ENCODE measurements at regions not wholly inside any gene's neighbourhood (a gene's known extent, or its start where the extent isn't known, plus 50 kb on each side); places are given as distances from the start of the nearest gene placed in this dataset.

DNA sequence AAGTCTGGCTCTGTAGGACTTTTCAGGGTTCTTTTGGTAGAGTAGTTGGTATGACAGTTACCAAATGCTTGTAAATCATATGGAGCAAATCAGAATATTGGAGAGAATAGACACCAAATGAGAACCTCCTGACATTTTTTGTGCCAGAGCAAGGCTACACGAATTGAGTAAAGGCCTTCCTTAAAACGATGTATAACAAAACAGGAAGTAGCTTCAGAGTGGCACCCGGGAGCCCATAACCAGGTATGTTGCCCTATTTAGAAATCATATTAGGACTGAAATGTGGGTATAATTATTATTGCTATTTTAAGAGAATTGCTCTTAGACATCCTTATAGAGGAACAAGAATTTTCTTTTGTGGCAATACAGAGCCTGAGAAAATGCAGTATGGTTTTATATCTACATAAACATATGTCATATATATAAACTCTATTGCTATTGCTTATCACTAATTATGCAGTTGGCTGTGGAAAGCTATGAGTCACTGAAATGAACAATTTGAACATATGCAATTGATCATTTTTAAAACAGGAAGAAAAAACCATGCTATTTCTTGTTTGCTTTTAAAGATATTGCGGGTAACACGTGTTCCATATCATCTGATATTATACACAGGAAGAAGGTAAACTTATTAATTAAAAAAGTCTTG lies 197.4 kb upstream of the MTPN start:
- DNase-seq (ENCODE audit: low read depth): no peak

DNA sequence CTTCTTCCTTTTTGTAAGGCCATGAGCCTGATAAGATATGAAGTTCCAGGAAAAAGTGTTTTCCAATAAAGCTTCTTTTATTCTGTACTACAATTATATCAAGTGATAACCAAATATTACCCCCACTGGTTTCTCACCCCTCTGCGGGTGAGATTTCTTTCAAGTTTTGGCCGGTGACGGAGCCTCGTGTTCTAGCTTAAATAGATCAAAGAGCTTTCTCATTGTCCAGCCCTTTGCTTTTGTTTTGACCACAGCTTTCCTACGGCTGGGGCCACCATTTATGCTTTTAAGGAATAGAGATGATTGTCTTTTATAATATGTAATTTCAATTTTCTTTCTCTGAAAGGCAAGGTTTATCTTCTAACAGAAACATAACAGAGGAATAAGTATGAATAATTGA lies 196.7 kb upstream of the MTPN start:
- no peak for DNase-seq (ENCODE audit: low read depth)

DNA sequence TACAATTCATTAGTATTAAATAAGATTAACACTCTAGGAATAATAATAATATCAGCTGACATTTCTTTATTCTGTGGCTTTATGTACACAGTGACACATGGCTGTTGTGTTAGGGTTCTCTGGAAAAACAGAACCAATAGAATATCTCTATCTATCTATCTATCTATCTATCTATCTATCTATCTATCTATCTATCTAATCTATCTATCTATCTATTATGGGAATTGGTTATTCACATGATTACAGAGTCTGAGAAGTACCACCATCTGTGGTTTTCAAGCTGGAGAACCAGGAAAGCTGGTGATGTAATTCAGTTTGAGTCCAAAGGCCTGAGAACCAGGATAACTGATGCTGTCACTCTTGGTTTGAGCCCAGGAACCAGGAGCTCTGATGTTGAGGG lies 194.1 kb upstream of the MTPN start:
- DNase-seq (ENCODE audit: low read depth): no peak

DNA sequence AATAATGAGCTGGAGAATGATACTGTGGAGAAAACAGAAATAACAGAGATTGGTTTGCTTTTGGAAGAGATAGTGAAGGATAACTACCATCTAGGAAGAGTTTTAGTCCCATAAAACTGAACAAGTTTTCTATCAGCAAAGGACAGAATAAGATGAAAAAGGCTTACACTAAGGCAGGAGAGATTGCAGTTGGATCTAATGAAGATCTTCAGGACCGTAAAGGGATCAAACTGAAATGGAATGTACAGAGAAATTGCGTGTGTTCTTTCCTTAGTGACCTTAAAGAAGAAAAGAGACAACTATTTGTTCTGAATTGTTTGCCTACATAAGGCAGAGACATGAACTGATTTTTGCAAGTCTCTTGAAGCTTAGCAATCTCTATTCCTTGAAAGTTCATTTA lies 191.7 kb upstream of the MTPN start:
- DNase-seq (ENCODE audit: low read depth): no peak

DNA sequence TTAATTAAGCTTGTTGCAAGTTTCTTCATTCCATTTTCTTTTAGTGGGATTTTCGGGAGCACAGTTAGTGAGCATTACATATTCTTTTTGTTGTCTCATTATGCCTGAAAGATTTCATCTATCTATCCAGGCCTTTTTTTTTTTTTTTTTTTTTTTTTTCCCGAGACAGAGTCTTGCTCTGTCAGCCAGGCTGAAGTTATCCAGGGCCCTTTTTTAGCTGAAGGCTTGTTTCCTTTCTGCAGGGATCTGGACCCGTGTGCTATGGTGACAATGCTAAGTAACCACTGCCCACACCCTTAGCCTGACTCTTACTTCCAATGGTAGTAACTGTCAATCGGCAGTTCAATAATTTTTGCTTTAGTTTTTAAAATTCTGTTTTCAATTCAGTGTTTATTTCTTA lies 190.8 kb upstream of the MTPN start:
- no peak for DNase-seq (ENCODE audit: low read depth)

DNA sequence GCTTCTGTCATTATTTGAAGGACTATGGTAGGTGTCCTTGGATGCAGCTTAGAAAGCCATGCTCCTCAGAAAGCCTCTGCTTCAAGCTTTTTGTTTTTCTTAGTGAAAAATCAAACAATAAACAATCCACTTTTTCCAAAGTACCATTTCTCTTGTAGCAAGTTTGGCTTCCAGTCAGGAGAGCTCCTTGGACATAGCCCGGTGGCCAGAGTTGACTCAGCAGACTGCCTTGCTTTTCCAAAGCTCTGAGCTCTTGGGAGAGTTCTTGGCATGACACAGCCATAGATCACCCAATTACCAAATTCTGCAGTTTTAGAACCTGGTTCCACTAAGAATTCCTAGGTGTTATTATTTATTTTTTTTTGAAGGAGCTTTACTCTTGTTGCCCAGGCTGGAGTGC lies 189.4 kb upstream of the MTPN start:
- DNase-seq (ENCODE audit: low read depth): no peak

DNA sequence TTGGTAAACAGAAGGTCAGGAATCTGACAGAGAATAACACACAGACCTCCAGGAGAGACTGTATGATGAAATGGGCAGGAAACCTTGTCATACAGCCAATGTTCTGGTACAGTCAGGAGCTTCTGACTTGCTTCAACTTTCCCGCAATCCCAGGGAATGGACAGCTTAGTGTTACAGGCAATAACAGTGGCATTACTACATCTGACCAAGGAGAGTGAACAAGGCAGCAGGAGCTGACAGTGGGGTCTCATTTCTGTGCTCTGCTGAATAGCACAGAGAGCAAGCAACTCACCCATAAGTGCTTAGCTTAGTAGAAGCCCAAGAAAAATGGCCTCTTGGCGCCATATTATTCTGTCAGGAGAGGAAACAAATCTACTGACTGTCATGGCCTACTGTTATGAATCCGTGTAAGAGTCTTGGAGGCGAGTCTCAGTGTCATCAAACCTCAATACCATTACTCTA lies 186.2 kb upstream of the MTPN start:
- no peak for DNase-seq (ENCODE audit: low read depth)

DNA sequence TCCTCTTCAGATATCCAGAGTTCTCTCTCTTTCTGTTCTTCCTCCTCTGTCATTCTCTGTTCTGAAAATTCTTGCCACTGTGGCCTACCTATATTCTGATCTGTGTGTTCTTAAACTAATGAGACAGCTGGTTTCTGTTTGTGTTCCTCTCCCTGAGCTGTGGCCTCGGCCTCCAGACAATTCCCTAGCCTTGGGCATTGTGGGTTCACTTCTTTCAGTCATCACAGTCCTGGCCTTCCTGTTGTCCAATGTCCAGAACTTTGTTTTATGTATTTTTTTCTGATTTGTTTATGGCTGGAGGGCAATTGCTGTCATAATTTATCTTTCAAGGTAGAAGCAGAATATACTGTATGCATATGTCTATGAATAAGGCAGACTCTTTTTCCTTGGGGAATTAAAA lies 173.2 kb upstream of the MTPN start:
- no peak for DNase-seq (ENCODE audit: low read depth)

DNA sequence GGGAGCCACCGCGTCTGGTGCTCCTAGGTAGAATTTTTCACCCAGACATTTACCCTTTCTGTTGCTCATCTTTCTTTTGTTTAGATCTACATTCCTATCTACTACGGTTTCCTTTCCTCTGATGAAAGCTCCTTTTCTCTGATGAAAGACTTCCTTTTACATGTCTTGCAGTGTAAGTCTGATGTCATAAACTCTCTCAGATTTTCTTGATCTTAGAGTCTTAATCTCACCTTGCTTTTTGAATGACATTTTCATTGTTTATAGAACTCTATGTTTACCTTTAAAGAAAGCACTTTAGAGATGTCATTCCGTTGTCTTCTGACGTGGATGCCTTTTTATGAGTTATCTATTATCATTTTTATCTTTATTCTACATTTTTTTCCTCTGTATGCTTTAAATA lies 171.8 kb upstream of the MTPN start:
- no peak for DNase-seq (ENCODE audit: low read depth)

DNA sequence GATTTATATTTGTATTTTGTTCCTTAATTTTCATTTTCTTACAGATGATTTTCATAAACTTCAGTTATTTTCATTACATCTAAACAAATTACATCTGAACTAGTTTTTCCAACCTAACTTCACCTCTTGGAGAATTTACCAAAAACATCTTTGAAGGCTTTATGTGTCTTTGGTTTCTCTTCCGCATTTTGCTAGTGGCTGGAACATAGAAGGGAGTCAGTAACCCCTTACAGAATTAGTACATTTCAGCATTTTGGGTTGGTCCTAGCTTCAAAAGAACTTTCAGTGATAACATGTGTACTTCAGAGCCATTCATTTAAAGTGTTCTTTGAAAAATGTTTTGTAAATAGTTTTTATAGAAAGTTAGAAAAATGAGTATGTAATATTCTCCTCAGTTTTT lies 169.8 kb upstream of the MTPN start:
- no peak for DNase-seq (ENCODE audit: low read depth)

DNA sequence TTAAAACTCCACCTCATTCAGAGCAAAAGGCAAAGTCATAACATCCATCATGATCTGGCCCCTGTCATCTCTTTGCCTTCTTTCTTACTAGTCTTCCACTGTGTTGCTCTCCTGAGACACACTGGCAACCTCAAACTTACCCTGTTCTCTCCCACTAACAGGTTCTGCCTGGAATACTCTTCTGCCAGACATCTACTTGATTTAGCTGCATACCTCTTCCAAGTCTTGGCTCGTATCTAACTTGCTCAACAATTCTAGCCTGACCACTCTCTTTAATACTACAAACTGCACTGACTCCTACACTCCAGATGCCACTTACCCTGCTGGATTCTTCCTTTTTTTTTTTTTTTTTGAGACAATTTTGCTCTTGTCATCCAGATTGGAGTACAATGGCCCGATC lies 167.0 kb upstream of the MTPN start:
- no peak for DNase-seq (ENCODE audit: low read depth)

DNA sequence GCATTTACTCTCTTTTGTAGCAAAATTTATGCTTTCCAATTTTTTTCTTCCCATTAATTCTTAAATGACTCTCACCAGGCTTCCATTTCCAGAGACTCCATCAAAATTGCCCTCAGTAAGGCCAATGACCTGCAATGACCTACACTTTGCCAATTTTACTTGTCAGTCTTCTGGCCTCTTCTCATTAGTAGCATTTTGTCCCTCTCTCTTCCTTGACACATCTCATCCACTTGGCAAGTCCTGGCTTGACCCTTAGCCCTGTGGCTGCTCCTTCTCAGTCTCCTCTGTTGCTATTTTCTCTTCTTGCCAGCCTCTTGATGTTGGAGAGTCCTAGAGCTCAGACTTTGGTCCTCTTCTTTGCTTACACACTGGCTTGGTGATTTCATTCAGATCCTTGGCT lies 166.1 kb upstream of the MTPN start:
- no peak for DNase-seq (ENCODE audit: low read depth)

DNA sequence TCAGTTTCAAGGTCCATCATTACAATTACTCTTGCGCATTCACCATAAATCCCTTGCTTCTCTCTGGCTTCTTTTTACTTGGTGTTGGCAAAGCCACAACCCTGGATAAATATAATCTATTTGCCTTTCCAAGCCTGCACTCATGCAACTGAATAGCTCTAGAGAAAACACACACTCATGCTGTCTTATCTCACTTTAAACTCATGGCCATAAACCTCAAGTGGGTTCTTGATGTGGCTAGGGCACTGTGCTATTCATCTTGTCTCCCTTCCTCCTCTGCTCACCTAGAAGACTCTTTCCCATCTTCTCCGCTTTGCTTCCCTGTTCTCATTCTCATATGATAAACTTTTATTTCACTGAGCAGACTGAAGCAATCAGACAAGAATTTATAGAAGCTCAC lies 165.4 kb upstream of the MTPN start:
- no peak for DNase-seq (ENCODE audit: low read depth)

DNA sequence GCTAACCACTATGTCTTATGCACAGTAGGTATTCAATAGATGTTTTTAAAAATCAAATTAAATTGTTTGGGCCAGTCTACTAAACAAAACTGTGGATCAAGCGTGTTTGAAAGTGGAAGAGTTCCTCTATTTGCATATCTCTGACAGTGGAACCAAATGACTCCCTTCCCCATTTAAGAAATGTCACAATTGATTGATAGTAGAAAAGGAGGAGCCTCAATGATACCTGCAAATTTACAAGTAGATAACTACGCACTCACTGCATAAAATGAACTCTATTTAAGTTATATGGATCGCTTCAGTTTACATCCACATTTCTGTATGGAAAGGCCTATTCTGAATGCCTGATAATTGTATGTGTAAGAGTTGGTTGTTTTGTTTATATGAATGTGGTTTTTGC lies 163.3 kb upstream of the MTPN start:
- DNase-seq (ENCODE audit: low read depth): no peak

DNA sequence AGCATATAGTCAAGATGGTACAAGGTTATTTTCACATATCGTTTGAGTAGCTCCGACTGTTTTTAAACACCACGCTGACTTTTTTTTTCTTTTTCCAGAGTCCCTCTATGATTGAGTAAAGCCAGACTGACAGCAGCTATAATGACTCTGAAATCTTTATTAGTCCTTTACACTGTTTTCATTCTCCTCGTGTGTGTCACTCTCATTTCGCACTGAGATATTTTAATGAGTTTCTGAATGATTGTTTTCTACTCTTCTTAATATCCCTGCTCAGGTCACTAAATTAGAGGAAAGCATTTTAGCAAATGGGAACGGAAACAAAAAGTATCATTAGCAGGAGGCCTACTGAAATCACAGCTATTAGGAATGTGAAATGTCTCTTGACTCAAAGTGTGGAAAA lies 162.3 kb upstream of the MTPN start:
- DNase-seq (ENCODE audit: low read depth): no peak

DNA sequence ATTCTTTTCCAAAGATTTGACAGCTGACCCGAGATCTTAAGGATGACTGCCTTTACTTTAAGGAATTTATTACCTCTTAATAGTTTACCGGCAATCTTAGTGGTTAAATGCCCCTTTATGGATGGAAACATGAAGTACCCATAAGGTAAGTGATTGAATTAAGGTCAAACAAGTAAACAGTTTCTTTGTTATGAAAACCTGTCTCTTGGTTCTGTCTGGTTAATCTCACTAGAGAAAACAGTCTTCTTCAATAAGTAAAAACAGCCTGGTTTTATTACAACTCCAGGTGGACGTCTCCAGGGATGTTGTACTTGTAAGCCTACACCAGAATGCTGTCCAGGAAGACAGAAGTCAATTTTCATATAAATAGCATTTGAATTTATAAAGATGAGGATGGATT lies 161.8 kb upstream of the MTPN start:
- DNase-seq (ENCODE audit: low read depth): no peak

DNA sequence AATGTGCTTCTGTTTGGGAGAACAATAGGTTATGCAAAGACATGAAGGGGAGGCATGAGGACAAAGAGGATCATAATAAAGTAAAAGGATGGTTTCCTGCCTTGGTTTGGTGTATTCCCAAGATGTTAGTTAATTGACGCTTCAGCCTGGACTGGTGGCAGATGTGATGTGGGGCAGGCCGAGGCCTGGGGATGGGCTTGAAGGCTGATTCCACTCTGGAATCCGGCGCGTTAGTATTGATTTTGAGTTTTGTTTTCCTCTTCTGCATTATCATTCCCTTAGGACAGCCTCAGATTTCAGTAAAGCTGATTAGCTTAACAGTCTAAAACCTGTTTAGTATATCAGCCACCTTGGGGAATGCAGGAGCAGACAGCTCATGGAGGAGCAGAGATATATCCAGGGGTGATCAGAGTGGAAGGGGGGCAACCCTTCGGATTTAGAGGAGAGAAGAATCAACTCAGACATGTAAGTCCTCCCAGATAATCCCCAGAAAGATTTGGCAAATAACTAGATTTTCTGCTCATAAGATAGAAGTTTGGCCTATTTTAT lies 159.8 kb upstream of the MTPN start:
- no peak for DNase-seq (ENCODE audit: low read depth)

DNA sequence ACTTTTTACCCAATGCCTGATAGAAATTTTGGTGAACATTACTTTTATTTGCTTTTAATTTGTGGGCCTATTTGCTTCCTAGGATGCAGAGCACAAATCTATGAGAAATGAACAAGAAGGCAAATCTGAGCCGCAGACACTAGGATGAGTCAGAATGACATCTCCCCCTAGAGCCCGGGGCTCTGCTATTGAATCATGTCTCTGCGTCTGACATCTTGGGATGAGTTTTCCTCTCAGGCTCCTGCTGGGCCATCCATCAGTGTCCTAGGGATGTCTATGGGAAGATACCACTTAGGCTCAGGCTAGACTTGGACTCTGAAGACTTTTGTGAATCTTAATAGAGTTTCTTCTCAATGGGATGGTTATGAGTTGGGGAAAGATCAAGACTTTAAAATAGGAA lies 157.3 kb upstream of the MTPN start:
- DNase-seq (ENCODE audit: low read depth): no peak

DNA sequence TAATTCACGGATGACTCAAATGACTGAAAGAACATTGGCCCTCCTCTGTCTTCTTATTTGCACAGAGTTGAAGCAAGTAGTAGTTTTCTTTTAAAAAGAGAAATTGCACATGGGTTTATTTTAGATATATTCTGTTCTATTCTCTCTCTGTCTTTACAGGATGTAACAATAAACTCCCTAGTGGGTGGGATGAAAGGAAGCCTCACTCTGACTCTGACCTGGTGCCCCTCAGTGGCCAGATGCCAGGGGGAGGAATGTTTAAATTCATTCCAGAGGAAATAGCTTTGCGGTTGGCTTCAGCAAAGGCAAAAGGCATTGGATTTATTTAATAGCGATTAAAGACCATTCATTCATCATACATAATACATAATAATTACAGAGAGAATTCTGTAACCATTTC lies 156.4 kb upstream of the MTPN start:
- no peak for DNase-seq (ENCODE audit: low read depth)

DNA sequence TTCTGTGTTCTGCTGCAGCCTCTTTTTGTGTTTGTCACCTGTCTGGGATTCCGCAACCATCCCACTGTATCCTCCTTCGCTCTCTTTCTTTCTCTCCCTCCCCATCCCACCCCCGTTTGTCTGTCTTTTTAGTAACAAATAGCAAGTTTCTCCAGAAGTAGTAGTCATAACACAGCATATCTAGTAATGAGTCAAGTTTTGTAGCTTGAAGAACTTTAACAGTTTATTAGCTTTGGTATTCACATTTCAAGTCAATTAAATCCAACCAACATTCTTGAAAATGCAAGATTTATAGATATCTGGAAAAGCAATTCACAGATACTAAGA lies 154.1 kb upstream of the MTPN start:
- no peak for DNase-seq (ENCODE audit: low read depth)

DNA sequence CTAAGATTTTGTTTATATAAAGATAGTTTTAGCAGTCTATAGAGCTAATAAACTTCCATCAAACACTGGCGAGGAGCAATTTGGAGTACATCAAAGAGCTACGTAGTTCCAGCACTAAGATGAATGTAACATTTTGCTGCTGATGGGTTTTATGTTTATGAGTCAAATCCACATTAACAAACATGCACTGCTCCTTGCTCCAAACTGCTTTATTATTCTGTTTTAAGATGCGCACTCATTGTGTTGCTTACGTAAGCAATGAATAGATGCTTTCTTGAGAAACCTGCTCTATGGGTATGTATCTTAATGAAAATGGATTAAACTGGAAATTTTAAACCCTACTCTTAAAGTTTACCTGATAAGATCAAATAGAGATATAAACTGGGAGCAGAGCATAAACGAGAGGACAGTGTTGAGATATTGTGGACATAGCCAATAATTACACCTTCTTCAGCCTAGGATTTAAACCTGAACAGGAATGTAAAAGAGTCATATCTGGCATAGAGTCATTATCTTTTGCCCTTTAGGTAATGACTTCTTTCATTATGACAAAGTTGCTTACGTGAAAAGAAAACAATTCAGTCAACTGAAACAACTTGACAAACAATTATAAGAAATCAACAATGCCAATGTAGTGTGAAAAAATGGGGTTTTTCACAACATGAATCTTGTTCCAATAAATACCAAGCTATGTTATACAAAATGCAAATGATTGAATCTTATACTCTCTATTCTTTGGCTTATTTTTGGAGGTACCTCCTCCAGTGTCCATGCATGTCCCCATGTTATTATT lies 153.5 kb upstream of the MTPN start:
- no peak for DNase-seq (ENCODE audit: low read depth)

DNA sequence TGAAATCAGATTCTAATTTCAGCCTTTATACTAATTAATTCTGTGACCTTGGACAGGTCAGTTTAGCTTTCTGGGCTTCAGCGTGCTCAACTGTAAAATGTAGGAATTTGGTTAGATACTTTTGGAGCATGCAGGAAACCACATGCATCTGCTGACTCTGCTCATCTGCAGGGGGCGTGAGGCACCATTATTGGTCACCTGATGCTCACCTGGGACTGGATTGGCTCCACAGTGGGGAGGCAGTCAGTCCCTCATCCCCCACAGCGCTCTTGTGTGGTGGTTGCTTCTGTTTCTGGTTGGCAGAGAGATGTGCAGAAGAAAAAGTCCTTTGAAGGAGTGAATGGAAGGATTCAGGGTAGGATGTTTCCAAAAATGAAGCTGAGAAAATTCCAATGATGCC lies 150.9 kb upstream of the MTPN start:
- no peak for DNase-seq (ENCODE audit: low read depth)

DNA sequence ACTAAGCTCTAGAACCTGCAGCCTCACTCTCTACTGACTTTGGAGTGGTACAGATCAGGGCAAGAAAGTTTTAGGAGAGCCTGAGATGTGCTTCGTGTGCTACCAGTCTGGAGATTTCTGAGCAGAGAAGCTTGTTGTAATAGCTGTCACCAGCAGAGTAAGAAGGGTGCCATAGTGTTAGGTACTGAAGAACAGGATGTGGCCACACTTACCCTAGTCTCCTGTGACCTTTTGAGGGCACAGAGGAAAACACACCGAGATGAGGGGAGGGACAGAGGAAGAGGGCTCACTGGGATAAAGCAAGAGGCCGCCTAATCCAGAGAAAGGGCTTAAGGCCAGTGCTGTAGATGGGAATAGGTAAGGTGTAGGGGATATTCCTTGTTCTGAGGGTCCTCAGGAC lies 146.2 kb upstream of the MTPN start:
- no peak for DNase-seq (ENCODE audit: low read depth)

DNA sequence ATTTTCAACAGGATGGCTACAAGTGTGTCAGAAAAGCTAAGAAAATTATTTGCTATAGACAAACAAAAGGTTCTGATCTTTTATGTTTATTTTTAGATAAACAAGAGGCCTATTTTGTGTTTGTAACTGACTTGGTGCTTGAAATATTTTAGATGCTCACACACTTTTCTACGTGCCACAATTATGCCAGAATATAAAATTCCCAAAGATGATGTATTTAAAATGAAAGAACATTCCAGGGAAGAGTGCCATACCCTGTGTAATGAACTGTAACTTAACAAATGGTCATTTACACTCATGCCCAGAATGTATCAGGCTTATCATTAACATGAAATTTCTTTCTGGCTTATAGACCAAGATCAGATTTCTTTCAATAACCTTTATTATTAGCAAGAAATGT lies 144.9 kb upstream of the MTPN start:
- DNase-seq (ENCODE audit: low read depth): no peak

Measured in stimulated activated CD8-positive, alpha-beta memory T cell treated with anti-CD3 and anti-CD28 coated beads, Interleukin-7, amount 100 ng/mL, for 24 hours (primary cell).